Ovary (tissue), 3 donors: ENCODE measurements at regions not wholly inside any gene's neighbourhood (a gene's known extent, or its start where the extent isn't known, plus 50 kb on each side); places are given as distances from the start of the nearest gene placed in this dataset.

Experiments
- CTCF ChIP-seq, 3 donors: fragments of 450-650 bp in 2 of 3; fragments of 200-600 bp in 1 of 3; IDR thresholded peaks; one replicate each; pipeline versions ENCODE4 v1.5.1 to v1.8.0; 2016 to 2022; ENCODE audit warnings: antibody characterized with exemption in 3 of 3, mild to moderate bottlenecking in 1 of 3
- POLR2A ChIP-seq: fragments of 450-650 bp; IDR thresholded peaks from one replicate; pipeline ENCODE4 v1.6.1; 2017; ENCODE audit warnings: antibody characterized with exemption, mild to moderate bottlenecking, moderate library complexity
- donor health status: DM: no; HTN: no; CAD: no.

GRCh38 chr6:120058410-120058809 lies 708.8 kb upstream of the MAN1A1 start:
- no peak for TF ChIP-seq CTCF (IDR thresholded peaks at IDR 0.05)
- no peak for TF ChIP-seq POLR2A
